ENCODE measurements at regions not wholly inside any gene's neighbourhood (a gene's known extent, or its start where the extent isn't known, plus 50 kb on each side); places are given as distances from the start of the nearest gene placed in this dataset.
"Not testable (repeated sequence)": the region's sequence is repeated elsewhere in the genome, so short reads cannot be mapped to it uniquely, and the experiment has no call there.

DNA sequence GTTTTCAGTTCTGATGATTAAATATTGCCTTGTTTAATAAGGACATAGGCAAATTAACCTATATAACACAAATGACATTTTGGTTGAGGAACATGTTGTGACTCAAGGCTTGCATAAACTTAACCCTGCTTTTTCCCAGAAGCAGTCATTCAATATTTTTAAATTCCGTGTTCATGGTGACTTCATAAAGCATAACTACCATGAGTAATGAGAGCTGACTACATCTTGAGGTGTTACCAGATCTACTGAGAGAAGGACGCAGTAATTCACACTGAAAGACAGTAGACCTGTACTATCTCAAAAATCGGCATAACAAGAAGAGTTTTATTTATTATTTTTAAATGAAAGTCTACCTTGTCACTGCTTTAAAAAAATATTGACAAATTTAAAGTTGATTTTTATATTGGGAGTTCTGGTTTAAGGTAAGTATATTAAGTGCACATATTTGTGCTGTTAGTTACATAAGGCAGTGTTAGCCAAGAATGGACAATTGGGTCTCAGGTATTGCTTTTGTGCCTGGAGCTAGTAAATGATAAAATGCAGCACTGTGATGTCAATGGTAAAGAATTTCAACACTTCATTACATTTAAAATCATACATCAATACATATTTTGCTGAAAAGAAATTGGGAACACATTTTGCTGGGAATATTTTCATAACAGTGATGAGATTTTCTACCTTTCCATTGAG is 1198.5 kb downstream of the FSCB start:
- 77 to 91% (median 84%) methylated on average over 3 of the region's 3 CpGs for WGBS, 5 donors

DNA sequence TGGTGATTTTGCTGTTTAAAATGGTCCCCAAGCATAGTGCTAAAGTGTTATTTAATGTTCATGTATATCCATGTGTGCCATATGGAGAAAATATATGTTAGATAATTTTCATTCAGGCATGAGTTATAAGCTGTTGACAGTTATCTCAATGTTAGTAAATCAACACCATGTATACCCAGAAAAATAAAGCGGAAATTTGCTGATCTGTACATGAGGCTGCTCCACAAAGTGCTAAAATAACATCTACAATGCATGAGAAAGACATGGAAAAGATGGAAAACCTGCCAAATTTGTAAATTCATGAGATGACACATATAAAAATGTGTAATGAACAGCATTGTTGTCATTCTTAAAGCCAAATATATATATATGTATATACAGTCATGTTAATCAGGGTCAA is 1199.2 kb downstream of the FSCB start:
- Histone ChIP-seq H3K36me3 (no peaks in the 10 kb centered on the region), H3K4me3 (no peak overlapping the region), H3K9me3 (peaks cover 0 to 5% (median 0%) of the 10 kb centered on the region in 8 donors), H3K27me3 (replicated peaks in 1 of 7) (no peaks in the 10 kb centered on the region), H3K4me1 (no peaks in the 10 kb centered on the region), H3K27ac (no peak overlapping the region)
- TF ChIP-seq POLR2A (IDR thresholded peaks at IDR 0.05) (no peak), POLR2AphosphoS5 (IDR thresholded peaks at IDR 0.05) (no peak)
- TF ChIP-seq, protein P1, sequence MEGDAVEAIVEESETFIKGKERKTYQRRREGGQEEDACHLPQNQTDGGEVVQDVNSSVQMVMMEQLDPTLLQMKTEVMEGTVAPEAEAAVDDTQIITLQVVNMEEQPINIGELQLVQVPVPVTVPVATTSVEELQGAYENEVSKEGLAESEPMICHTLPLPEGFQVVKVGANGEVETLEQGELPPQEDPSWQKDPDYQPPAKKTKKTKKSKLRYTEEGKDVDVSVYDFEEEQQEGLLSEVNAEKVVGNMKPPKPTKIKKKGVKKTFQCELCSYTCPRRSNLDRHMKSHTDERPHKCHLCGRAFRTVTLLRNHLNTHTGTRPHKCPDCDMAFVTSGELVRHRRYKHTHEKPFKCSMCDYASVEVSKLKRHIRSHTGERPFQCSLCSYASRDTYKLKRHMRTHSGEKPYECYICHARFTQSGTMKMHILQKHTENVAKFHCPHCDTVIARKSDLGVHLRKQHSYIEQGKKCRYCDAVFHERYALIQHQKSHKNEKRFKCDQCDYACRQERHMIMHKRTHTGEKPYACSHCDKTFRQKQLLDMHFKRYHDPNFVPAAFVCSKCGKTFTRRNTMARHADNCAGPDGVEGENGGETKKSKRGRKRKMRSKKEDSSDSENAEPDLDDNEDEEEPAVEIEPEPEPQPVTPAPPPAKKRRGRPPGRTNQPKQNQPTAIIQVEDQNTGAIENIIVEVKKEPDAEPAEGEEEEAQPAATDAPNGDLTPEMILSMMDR (IDR thresholded peaks at IDR 0.05 in 8 of 11, conservative IDR thresholded peaks at IDR 0.05 in 3 of 11), result no peak
- WGBS, 5 donors, result 64 to 81% (median 73%) methylated on average over 1 of the region's 1 CpG
- intact Hi-C loops (cut with DNase I; ENCODE audit: low total_unique reads), result no loop called here
- no peak for DNase-seq

More for the DNA sequence above, 1198.5 kb downstream of the FSCB start:
- DNase-seq, result no peak
- Histone ChIP-seq H3K36me3 (no peaks in the 10 kb centered on the region), H3K9me3 (peaks cover 0 to 5% (median 0%) of the 10 kb centered on the region in 8 donors), H3K27me3 (replicated peaks in 1 of 7) (no peaks in the 10 kb centered on the region), H3K27ac (no peak overlapping the region), H3K4me1 (no peaks in the 10 kb centered on the region), H3K4me3 (no peak overlapping the region)
- intact Hi-C loops (cut with DNase I; ENCODE audit: low total_unique reads), result no loop called here
- TF ChIP-seq POLR2AphosphoS5 (IDR thresholded peaks at IDR 0.05) (no peak), POLR2A (IDR thresholded peaks at IDR 0.05) (no peak)
- TF ChIP-seq, protein P1 (IDR thresholded peaks at IDR 0.05 in 8 of 11, conservative IDR thresholded peaks at IDR 0.05 in 3 of 11), result no peak

DNA sequence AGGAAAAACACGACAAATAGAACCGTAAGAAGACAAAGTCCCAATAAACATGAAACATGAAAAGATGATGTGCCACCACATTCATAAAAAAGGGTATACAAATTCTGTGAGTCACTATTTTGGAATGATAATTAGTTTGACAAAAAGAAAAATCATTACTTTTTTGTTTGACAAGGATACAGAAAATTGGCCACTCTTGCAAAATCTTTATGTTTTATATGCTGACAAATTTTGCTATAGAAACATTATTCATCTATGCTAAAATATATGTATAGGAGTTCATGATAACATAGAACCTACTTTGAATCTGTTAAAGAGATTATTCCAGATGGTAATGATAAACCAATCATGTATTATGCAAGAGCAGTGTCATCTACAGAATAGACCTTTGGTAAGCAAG is 1201.0 kb downstream of the FSCB start:
- WGBS, 5 donors, result 84 to 92% (median 86%) methylated on average over 2 of the region's 2 CpGs
- H3K4me3 ChIP-seq, result no peak overlapping the region
- peaks cover 0 to 5% (median 0%) of the 10 kb centered on the region in 8 donors for H3K9me3 ChIP-seq
- DNase-seq, result no peak
- no peaks in the 10 kb centered on the region for H3K27me3 ChIP-seq (replicated peaks in 1 of 7)
- TF ChIP-seq, protein P1 (IDR thresholded peaks at IDR 0.05 in 8 of 11, conservative IDR thresholded peaks at IDR 0.05 in 3 of 11), result no peak
- TF ChIP-seq POLR2A (IDR thresholded peaks at IDR 0.05) (no peak), POLR2AphosphoS5 (IDR thresholded peaks at IDR 0.05) (no peak)
- no peaks in the 10 kb centered on the region for H3K36me3 ChIP-seq
- intact Hi-C loops (cut with DNase I; ENCODE audit: low total_unique reads), result no loop called here
- H3K27ac ChIP-seq, result no peak overlapping the region
- H3K4me1 ChIP-seq, result no peaks in the 10 kb centered on the region

DNA sequence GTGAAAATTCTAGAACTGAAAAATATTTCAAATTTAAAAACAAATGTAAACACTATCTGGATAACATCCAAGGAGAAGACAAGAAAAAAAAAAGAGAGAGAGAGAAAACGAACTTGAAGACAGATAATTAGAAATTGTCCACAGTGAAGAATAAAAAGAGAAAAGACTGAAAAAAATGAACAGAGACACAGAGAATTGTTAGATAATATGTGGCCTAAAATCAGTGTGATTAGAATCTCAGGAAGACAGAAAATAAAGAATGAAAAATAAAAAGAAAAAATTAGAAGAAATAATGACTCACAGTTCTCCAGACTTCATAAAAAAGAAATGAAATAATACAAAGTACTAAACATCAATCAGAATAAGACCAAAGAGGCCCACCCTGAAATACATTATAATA is 1209.3 kb downstream of the FSCB start:
- no peaks in the 10 kb centered on the region for H3K4me1 ChIP-seq
- 60 to 70% (median 70%) methylated on average over 1 of the region's 1 CpG for WGBS, 5 donors
- no peak overlapping the region for H3K27ac ChIP-seq
- no peaks in the 10 kb centered on the region for H3K36me3 ChIP-seq
- no peaks in the 10 kb centered on the region for H3K27me3 ChIP-seq (replicated peaks in 1 of 7)
- TF ChIP-seq POLR2A (IDR thresholded peaks at IDR 0.05) (no peak), POLR2AphosphoS5 (IDR thresholded peaks at IDR 0.05) (no peak)
- TF ChIP-seq, protein P1 (IDR thresholded peaks at IDR 0.05 in 8 of 11, conservative IDR thresholded peaks at IDR 0.05 in 3 of 11), result no peak
- DNase-seq, result no peak
- H3K9me3 ChIP-seq, result no peaks in the 10 kb centered on the region
- intact Hi-C loops (cut with DNase I; ENCODE audit: low total_unique reads), result no loop called here
- H3K4me3 ChIP-seq, result no peak overlapping the region

DNA sequence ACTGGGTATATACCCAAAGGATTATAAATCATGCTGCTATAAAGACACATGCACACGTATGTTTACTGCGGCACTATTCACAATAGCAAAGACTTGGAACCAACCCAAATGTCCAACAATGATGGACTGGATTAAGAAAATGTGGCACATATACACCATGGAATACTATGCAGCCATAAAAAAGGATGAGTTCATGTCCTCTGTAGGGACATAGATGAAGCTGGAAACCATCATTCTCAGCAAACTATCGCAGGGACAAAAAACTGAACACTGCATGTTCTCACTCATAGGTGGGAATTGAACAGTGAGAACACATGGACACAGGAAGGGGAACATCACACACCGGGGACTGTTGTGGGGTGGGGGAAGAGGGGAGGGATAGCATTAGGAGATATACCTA is 1211.0 kb downstream of the FSCB start:
- H3K9me3 ChIP-seq; H3K27me3 ChIP-seq (replicated peaks in 1 of 7); H3K4me1 ChIP-seq; H3K36me3 ChIP-seq; DNase-seq; H3K27ac ChIP-seq; H3K4me3 ChIP-seq; intact Hi-C loops (cut with DNase I; ENCODE audit: low total_unique reads): not testable (repeated sequence)
- WGBS, 5 donors, result 85 to 94% (median 90%) methylated on average over 2 of the region's 4 CpGs

Data from spleen (tissue), 11 donors.